ENCODE measurements at regions not wholly inside any gene's neighbourhood (a gene's known extent, or its start where the extent isn't known, plus 50 kb on each side); places are given as distances from the start of the nearest gene placed in this dataset.

- in situ Hi-C loops (cut with MboI): loop anchor here (25.0 kb wide), 1 partner anchor 100 kb away; no protein-coding TSS in a partner anchor
- Histone ChIP-seq H3K4me3 (0 out of 2 replicates have a peak overlapping the region, but pooled peaks have one; percentile 50), H3K9me3 (replicated peaks; ENCODE audit: control insufficient read depth, insufficient read depth, low read length) (peaks cover 3% of the 10 kb centered on the region), H3K27ac (ENCODE audit: control insufficient read depth, insufficient read depth) (peak overlapping the region; percentile 36; the same call in 1 of the 2 replicates), H3K4me1 (ENCODE audit: control insufficient read depth, insufficient read depth, low read length) (peaks cover 25% of the 10 kb centered on the region), H2AFZ (ENCODE audit: control insufficient read depth, low read depth, low read length) (no peak overlapping the region), H4K20me1 (ENCODE audit: control insufficient read depth, insufficient read depth) (no peaks in the 10 kb centered on the region), H3K9ac (ENCODE audit: control insufficient read depth, insufficient read depth, low read length) (no peak overlapping the region), H3K27me3 (replicated peaks in 1 of 2; ENCODE audit: control insufficient read depth in 2 of 2, insufficient read depth in 2 of 2, low read length in 1 of 2) (no peaks in the 10 kb centered on the region), H3K36me3 (ENCODE audit: control insufficient read depth in 2 of 2, insufficient read depth in 2 of 2, low read length in 1 of 2) (peaks cover 0 to 2% of the 10 kb centered on the region in 2 experiments; a peak in 1 of 4 replicates), H3K79me2 (ENCODE audit: control insufficient read depth, insufficient read depth, low read length) (peaks cover 52% of the 10 kb centered on the region), H3K4me2 (ENCODE audit: control insufficient read depth, insufficient read depth) (peak overlapping the region; percentile 77)
- DNase-seq (ENCODE audit: low read depth, low spot score) (no peak), ATAC-seq (peak; percentile 7), FAIRE-seq (no peak)
- 0% methylated on average over 3 of the region's 3 CpGs for WGBS (ENCODE audit: insufficient coverage, insufficient replicate concordance, low lambda C conversion rate, missing lambda C conversion rate)
- ChIA-PET RAD21 (ENCODE audit: unreplicated experiment) (interaction anchor here (1.1 to 12.1 kb wide), 22 partner anchors 8 to 1180 kb away, joined by 3 to 356 read pairs (median 16); partner anchors contain the start of gene BTG1), POLR2A (interaction anchor here (1.0 to 15.2 kb wide), 12 partner anchors 8 to 428 kb away, joined by 3 to 204 read pairs (median 10); partner anchors contain the start of gene BTG1), SMC1A (ENCODE audit: uncharacterized antibody, unreplicated experiment) (interaction anchor here (0.7 to 16.9 kb wide), 24 partner anchors 8 to 433 kb away, joined by 3 to 805 read pairs (median 15); partner anchors contain the start of gene BTG1), CTCF (interaction anchor here (0.9 to 9.6 kb wide), 7 partner anchors 8 to 751 kb away, joined by 3 to 179 read pairs (median 8); no protein-coding TSS in a partner anchor)
- no TSS peak for BruUV-seq (replicated peaks)
- intact Hi-C loops (cut with micrococcal nuclease; ENCODE audit: unreplicated experiment): no loop called here
- TF ChIP-seq SUPT20H (IDR thresholded peaks at IDR 0.05; ENCODE audit: borderline replicate concordance, control insufficient read depth, low read depth, low read length) (no peak), RAD51 (IDR thresholded peaks at IDR 0.05) (0 out of 2 replicates have a peak, but pooled peaks have one; percentile 15), MLLT1 (IDR thresholded peaks at IDR 0.05) (peak; percentile 80)
Observed at GRCh38 chr12:92562063-92562734, 140.6 kb upstream of the PLEKHG7 start.

Measured in GM12878 (cell line).